Transverse colon (tissue), 4 donors: ENCODE measurements at regions not wholly inside any gene's neighbourhood (a gene's known extent, or its start where the extent isn't known, plus 50 kb on each side); places are given as distances from the start of the nearest gene placed in this dataset.
"Not testable (repeated sequence)": the region's sequence is repeated elsewhere in the genome, so short reads cannot be mapped to it uniquely, and the experiment has no call there.

Source experiments
- DNase-seq: peaks from one replicate; pipeline ENCODE4 v3.0.0-alpha.2; 2019
- H3K27ac ChIP-seq, 4 donors: fragments of 200-600 bp; sonication (generic); 2 replicates each; pipeline ENCODE4 v1.5.1; 2016 to 2018; ENCODE audit warnings: inconsistent platforms in 4 of 4
- H3K27me3 ChIP-seq: fragments of 200-600 bp; sonication (generic); 2 replicates; pipeline ENCODE4 v1.5.1; 2017; ENCODE audit warnings: inconsistent platforms
- H3K36me3 ChIP-seq, 4 donors: fragments of 200-600 bp; sonication (generic); 2 replicates each; pipeline ENCODE4 v1.5.1; 2017 to 2019; ENCODE audit warnings: inconsistent platforms in 4 of 4
- H3K4me1 ChIP-seq, 4 donors: fragments of 200-600 bp; sonication (generic); 2 replicates each; pipeline ENCODE4 v1.5.1; 2017 to 2020; ENCODE audit warnings: inconsistent platforms in 4 of 4
- H3K4me3 ChIP-seq, 4 donors: fragments of 200-600 bp; sonication (generic); 1 replicate in 1 of 4; 2 replicates in 3 of 4; pipeline versions ENCODE4 v1.5.1 to v1.6.1; 2017 to 2019; ENCODE audit warnings: inconsistent platforms in 4 of 4
- H3K9me3 ChIP-seq, 2 donors: fragments of 200-600 bp; sonication (generic); 2 replicates each; pipeline ENCODE4 v1.5.1; 2017 to 2019; ENCODE audit warnings: inconsistent platforms in 2 of 2
- EP300 ChIP-seq: sonication (generic); formaldehyde crosslinking; IDR thresholded peaks from one replicate; pipeline ENCODE4 v1.6.1; 2017; ENCODE audit warnings: antibody characterized with exemption, low read depth
- POLR2A ChIP-seq: fragments of 450-650 bp; IDR thresholded peaks from one replicate; pipeline ENCODE4 v1.6.1; 2016; ENCODE audit warnings: antibody characterized with exemption, mild to moderate bottlenecking, moderate library complexity
- POLR2AphosphoS5 ChIP-seq, 3 donors: sonication (generic); formaldehyde crosslinking; IDR thresholded peaks; one replicate each; pipeline ENCODE4 v1.6.1; 2016; ENCODE audit warnings: antibody characterized with exemption in 3 of 3
- WGBS, 2 donors: methylation state at CpG; one replicate each; pipeline ENCODE4 v1.1.5; 2018; ENCODE audit warnings: low coverage in 1 of 2; 5-methylcytosine and 5-hydroxymethylcytosine counted together
- in situ Hi-C, 4 donors: fragments of 200-750 bp; cut with MboI; loops; one replicate each; pipeline versions ENCODE4 v1.15.0 to v1.15.1; 2017; ENCODE audit warnings: low sequenced_read_pairs in 3 of 4, low pct_ligation_motif_present in 1 of 4, low pct_unique_long_range_greater_than_20kb in 1 of 4
- intact Hi-C: fragments of 100-400 bp; cut with DNase I; formaldehyde crosslinking; loops from one replicate; pipeline ENCODE4 v1.15.1; 2023; ENCODE audit warnings: low total_unique reads
- TF ChIP-seq, protein P1 (sequence below), 5 experiments: fragments of 200-600 bp in 3 of 5; fragments of 450-650 bp in 2 of 5; sonication (generic) in 3 of 5; IDR thresholded peaks; 1 replicate in 2 of 5; 2 replicates in 3 of 5; pipeline ENCODE4 v1.5.1; 2016 to 2017; ENCODE audit warnings: antibody characterized with exemption in 5 of 5, inconsistent platforms in 3 of 5, mild to moderate bottlenecking in 2 of 5, moderate library complexity in 1 of 5

DNA sequence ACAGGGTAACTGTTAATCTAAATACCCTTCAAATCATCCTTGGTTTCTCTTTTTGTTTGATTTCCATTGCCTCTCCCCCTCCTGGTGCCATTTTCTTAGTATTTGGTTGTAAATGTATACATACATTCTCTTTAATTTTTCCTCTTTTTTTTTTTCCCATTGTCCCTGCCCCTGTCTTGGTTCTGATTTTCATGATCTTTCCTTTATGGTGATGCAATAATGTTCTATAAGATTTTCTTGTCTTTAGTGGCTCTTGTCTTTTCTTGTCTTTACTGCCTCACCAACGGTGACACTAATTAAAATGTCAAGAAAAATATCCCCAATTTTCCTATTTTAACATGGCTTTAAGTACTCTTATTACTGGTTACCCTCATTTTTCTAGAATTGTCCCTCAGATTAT lies 135.9 kb upstream of the POT1 start:
- H3K36me3 ChIP-seq = no peaks in the 10 kb centered on the region
- no peaks in the 10 kb centered on the region for H3K9me3 ChIP-seq
- 78 to 100% methylated on average over 1 of the region's 1 CpG for WGBS, 2 donors
- H3K27me3 ChIP-seq = no peaks in the 10 kb centered on the region
- H3K4me1 ChIP-seq = no peaks in the 10 kb centered on the region
- TF ChIP-seq POLR2A (no peak), POLR2AphosphoS5 (IDR thresholded peaks at IDR 0.05) (no peak), EP300 (no peak)
- TF ChIP-seq, protein P1, sequence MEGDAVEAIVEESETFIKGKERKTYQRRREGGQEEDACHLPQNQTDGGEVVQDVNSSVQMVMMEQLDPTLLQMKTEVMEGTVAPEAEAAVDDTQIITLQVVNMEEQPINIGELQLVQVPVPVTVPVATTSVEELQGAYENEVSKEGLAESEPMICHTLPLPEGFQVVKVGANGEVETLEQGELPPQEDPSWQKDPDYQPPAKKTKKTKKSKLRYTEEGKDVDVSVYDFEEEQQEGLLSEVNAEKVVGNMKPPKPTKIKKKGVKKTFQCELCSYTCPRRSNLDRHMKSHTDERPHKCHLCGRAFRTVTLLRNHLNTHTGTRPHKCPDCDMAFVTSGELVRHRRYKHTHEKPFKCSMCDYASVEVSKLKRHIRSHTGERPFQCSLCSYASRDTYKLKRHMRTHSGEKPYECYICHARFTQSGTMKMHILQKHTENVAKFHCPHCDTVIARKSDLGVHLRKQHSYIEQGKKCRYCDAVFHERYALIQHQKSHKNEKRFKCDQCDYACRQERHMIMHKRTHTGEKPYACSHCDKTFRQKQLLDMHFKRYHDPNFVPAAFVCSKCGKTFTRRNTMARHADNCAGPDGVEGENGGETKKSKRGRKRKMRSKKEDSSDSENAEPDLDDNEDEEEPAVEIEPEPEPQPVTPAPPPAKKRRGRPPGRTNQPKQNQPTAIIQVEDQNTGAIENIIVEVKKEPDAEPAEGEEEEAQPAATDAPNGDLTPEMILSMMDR (IDR thresholded peaks at IDR 0.05) = no peak
- no peak overlapping the region for H3K4me3 ChIP-seq
- in situ Hi-C loops = loop anchor here in 1 of 4 donors (25.0 kb wide), 1 partner anchor 597 kb away; no protein-coding TSS in a partner anchor
- intact Hi-C loops = no loop called here
- DNase-seq = no peak
- H3K27ac ChIP-seq = no peak overlapping the region

DNA sequence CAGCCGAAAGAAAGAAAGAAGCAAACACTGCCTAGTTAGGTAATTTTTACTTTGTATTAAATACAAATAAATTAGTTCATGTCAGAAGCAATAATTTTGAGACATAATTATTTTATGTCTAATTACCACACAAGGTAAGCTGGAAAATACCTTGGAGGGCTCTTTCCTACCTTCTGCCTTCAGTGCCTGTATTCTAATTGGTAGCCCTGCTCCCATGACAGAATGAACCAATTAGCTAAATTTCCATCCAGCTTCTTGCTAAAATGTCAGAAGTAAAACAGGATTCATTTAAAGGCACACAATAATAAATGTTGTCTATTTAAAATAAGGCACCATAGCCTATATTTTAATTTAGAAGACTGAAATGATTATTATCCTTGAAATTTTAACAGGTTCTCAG lies 135.4 kb upstream of the POT1 start:
- intact Hi-C loops = no loop called here
- no peaks in the 10 kb centered on the region for H3K4me1 ChIP-seq
- H3K36me3 ChIP-seq = no peaks in the 10 kb centered on the region
- no peak overlapping the region for H3K27ac ChIP-seq
- DNase-seq = no peak
- 93 to 100% methylated on average over 1 of the region's 1 CpG for WGBS, 2 donors
- in situ Hi-C loops = loop anchor here in 1 of 4 donors (25.0 kb wide), 1 partner anchor 597 kb away; no protein-coding TSS in a partner anchor
- H3K9me3 ChIP-seq = no peaks in the 10 kb centered on the region
- no peak overlapping the region for H3K4me3 ChIP-seq
- no peaks in the 10 kb centered on the region for H3K27me3 ChIP-seq
- TF ChIP-seq POLR2AphosphoS5 (IDR thresholded peaks at IDR 0.05) (no peak), EP300 (no peak), POLR2A (no peak)
- TF ChIP-seq, protein P1 (IDR thresholded peaks at IDR 0.05) = no peak

DNA sequence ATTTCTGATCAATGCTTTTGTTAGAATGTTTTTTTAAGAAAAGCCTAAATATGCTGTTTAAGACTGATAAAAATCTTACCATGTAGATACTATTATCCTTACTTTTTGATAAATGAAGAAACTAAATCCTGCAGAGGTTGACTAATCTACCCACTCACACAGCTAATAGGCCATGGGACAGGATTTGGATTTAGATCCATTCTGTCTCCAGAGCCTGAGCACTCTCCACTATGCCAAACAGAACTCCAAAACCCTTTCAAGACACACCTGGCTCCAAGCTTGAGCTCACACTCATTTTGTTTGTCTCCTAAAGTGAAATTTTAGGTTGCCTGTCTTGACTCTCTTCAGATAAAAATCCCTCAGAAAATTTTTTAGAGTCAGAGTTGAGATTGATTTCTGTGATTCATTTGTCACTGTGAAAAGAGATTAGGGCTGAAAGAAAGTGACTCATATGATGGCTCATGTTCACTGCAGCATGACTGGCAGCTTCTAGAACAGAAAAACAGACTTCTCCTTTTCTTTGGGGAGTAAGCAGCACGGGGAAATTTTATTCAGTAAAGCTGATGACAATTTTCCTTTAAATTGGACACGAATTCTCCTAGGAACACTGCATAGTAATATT lies 132.3 kb upstream of the POT1 start:
- no peaks in the 10 kb centered on the region for H3K27me3 ChIP-seq
- H3K4me3 ChIP-seq = no peak overlapping the region
- in situ Hi-C loops (loop anchor here in 1 of 4 donors (25.0 kb wide), 1 partner anchor 600 kb away; no protein-coding TSS in a partner anchor), intact Hi-C loops (no loop called here)
- H3K27ac ChIP-seq = no peak overlapping the region
- H3K9me3 ChIP-seq = no peaks in the 10 kb centered on the region
- no peaks in the 10 kb centered on the region for H3K4me1 ChIP-seq
- no peaks in the 10 kb centered on the region for H3K36me3 ChIP-seq
- WGBS, 2 donors = 28 to 49% methylated on average over 2 of the region's 2 CpGs
- DNase-seq = no peak
- no peak for TF ChIP-seq EP300
- no peak for TF ChIP-seq POLR2A
- TF ChIP-seq, protein P1 (IDR thresholded peaks at IDR 0.05) = no peak
- TF ChIP-seq POLR2AphosphoS5 (IDR thresholded peaks at IDR 0.05) = no peak

DNA sequence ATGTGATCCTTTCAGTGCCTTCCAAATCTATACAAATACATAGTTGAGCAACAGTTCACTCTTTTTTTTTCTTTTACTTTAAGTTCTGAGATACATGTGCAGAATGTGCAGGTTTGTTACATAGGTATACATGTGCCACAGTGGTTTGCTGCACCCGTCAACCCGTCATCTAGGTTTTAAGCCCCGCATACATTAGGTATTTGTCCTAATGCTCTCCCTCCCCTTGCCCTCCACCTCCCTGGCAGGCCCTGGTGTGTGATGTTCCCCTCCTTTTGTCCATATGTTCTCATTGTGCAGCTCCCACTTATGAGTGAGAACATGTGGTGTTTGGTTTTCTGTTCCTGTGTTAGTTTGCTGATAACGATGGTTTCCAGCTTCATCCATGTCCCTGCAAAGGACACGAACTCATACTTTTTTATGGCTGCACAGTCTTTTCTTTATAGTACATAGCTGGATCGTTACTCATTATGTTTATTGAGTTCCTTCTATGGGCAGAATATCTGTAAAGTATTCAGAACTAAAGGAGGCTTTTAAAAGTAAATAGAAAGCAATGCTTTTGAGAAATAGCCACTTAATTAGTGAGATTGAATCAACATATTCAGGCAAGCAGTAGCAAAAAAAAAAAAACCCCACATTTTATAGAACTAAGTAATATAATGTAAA lies 131.6 kb upstream of the POT1 start:
- intact Hi-C loops, H3K27me3 ChIP-seq, H3K36me3 ChIP-seq, H3K9me3 ChIP-seq, H3K27ac ChIP-seq, H3K4me3 ChIP-seq, H3K4me1 ChIP-seq, DNase-seq: not testable (repeated sequence)
- WGBS, 2 donors = 44 to 48% methylated on average over 6 of the region's 6 CpGs
- in situ Hi-C loops = loop anchor here in 1 of 4 donors (25.0 kb wide), 1 partner anchor 601 kb away; no protein-coding TSS in a partner anchor
